ENCODE measurements at regions not wholly inside any gene's neighbourhood (a gene's known extent, or its start where the extent isn't known, plus 50 kb on each side); places are given as distances from the start of the nearest gene placed in this dataset.

DNA sequence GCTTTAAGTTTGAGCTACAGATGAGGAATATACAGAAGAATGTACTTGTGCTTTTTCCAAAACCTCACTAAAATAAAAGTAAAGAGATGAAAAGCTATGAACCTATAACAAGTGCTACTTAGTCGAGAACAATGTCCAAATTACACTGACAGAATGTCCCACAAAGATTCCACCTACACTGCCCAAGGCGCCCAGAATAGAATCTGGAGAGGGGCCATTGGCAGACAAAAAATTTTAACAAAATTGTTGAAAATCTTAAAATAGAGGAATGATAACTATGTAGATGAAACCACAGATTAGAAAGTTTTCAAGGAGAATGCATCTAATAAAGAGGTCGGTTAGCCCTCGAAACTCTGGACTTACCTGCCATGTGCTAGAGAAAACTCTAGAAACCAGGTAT is 235.3 kb downstream of the CETN3 start:
- Histone ChIP-seq H3K9me3 (no peaks in the 10 kb centered on the region), H3K4me1 (peaks cover 0 to 11% (median 10%) of the 10 kb centered on the region in 4 donors), H3K4me3 (no peak overlapping the region), H3K27ac (no peak overlapping the region), H3K36me3 (no peaks in the 10 kb centered on the region), H3K27me3 (no peaks in the 10 kb centered on the region)
- intact Hi-C loops (cut with DNase I) = no loop called here
- no peak for DNase-seq
- 92 to 93% methylated on average over 4 of the region's 4 CpGs for WGBS, 2 donors
- no peak for TF ChIP-seq EP300 (IDR thresholded peaks at IDR 0.05)
- TF ChIP-seq CTCF (IDR thresholded peaks at IDR 0.05) = no peak
- TF ChIP-seq POLR2A (IDR thresholded peaks at IDR 0.05) = no peak
- TF ChIP-seq POLR2AphosphoS5 (IDR thresholded peaks at IDR 0.05) = no peak

- DNase-seq = no peak
- H3K27me3 ChIP-seq = no peaks in the 10 kb centered on the region
- H3K36me3 ChIP-seq = no peaks in the 10 kb centered on the region
- H3K4me1 ChIP-seq = peaks cover 0 to 17% (median 13%) of the 10 kb centered on the region in 4 donors
- no peak overlapping the region for H3K27ac ChIP-seq
- H3K4me3 ChIP-seq = no peak overlapping the region
- intact Hi-C loops (cut with DNase I) = no loop called here
- H3K9me3 ChIP-seq = no peaks in the 10 kb centered on the region
- 89 to 90% methylated on average over 1 of the region's 1 CpG for WGBS, 2 donors
- TF ChIP-seq POLR2AphosphoS5 (IDR thresholded peaks at IDR 0.05) (no peak), POLR2A (IDR thresholded peaks at IDR 0.05) (no peak), EP300 (IDR thresholded peaks at IDR 0.05) (no peak), CTCF (IDR thresholded peaks at IDR 0.05) (no peak)
These were observed 236.1 kb downstream of the CETN3 start for GRCh38 chr5:90173299-90174030.

DNA sequence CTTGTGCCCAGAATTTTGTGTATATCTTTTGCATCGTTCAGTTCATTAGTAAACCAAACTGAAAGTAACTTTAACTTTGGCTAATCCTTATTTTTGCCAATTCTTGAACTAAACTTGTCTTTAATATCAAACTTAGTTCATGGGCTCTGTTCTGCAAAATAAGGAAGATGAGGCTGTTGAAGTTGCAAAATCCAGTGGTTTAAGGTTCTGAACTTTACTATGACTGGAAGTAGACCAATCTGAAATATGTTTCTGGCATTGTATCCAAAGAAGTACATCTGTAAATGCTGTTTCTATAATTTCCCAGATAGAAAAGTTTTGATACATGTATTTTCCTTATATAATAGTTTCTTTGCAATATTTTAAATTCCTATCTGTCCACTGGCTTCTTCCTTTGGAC is 238.1 kb downstream of the CETN3 start:
- intact Hi-C loops (cut with DNase I) = no loop called here
- no peak overlapping the region for H3K27ac ChIP-seq
- WGBS, 2 donors = 0% methylated on average over 1 of the region's 1 CpG
- no peak for DNase-seq
- H3K4me1 ChIP-seq = peaks cover 0 to 19% (median 13%) of the 10 kb centered on the region in 4 donors
- no peaks in the 10 kb centered on the region for H3K9me3 ChIP-seq
- no peak overlapping the region for H3K4me3 ChIP-seq
- no peaks in the 10 kb centered on the region for H3K27me3 ChIP-seq
- H3K36me3 ChIP-seq = no peaks in the 10 kb centered on the region
- TF ChIP-seq POLR2AphosphoS5 (IDR thresholded peaks at IDR 0.05) = no peak
- TF ChIP-seq POLR2A (IDR thresholded peaks at IDR 0.05) = no peak
- TF ChIP-seq EP300 (IDR thresholded peaks at IDR 0.05) = no peak
- TF ChIP-seq CTCF (IDR thresholded peaks at IDR 0.05) = no peak

- 8 to 46% methylated on average over 1 of the region's 1 CpG for WGBS, 2 donors
- no peak overlapping the region for H3K4me3 ChIP-seq
These were observed 239.3 kb downstream of the CETN3 start for GRCh38 chr5:90170261-90170660.

More at GRCh38 chr5:90170261-90170660, 239.3 kb downstream of the CETN3 start:
- TF ChIP-seq POLR2AphosphoS5 (IDR thresholded peaks at IDR 0.05) (no peak), POLR2A (IDR thresholded peaks at IDR 0.05) (no peak), EP300 (IDR thresholded peaks at IDR 0.05) (no peak), CTCF (IDR thresholded peaks at IDR 0.05) (no peak)
- Histone ChIP-seq H3K9me3 (no peaks in the 10 kb centered on the region), H3K27me3 (no peaks in the 10 kb centered on the region), H3K27ac (no peak overlapping the region), H3K4me1 (peaks cover 0 to 19% (median 13%) of the 10 kb centered on the region in 4 donors), H3K36me3 (no peaks in the 10 kb centered on the region)
- no peak for DNase-seq
- intact Hi-C loops (cut with DNase I) = no loop called here
